ENCODE measurements at regions not wholly inside any gene's neighbourhood (a gene's known extent, or its start where the extent isn't known, plus 50 kb on each side); places are given as distances from the start of the nearest gene placed in this dataset.

DNA sequence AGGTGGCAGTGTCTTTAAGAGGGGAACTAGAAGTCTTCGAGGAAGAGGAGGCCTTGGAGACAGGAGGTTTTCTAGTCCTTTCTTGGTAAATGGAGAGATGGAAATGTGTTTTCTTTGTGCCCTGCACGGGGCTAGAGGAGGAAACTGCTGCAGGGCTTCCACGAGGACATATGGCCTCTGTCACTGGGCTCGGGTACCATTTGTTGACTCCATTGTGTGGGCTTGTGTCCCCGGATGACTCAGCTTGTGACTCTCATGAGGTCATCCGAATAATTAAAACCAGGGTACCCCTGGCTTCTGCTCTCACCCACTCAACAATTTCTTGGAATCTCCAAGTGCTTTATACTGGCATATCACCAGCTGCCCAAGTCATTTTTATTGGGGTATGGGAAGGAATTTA is 261.7 kb downstream of the KIF4B start:
- TF ChIP-seq, protein P1, sequence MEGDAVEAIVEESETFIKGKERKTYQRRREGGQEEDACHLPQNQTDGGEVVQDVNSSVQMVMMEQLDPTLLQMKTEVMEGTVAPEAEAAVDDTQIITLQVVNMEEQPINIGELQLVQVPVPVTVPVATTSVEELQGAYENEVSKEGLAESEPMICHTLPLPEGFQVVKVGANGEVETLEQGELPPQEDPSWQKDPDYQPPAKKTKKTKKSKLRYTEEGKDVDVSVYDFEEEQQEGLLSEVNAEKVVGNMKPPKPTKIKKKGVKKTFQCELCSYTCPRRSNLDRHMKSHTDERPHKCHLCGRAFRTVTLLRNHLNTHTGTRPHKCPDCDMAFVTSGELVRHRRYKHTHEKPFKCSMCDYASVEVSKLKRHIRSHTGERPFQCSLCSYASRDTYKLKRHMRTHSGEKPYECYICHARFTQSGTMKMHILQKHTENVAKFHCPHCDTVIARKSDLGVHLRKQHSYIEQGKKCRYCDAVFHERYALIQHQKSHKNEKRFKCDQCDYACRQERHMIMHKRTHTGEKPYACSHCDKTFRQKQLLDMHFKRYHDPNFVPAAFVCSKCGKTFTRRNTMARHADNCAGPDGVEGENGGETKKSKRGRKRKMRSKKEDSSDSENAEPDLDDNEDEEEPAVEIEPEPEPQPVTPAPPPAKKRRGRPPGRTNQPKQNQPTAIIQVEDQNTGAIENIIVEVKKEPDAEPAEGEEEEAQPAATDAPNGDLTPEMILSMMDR (conservative IDR thresholded peaks at IDR 0.05; ENCODE audit: low read length), result no peak
- TF ChIP-seq EZH2phosphoT487 (IDR thresholded peaks at IDR 0.05; ENCODE audit: borderline replicate concordance, low read depth, low read length), result no peak
